Fibroblast of skin of scalp (primary cell): ENCODE measurements at regions not wholly inside any gene's neighbourhood (a gene's known extent, or its start where the extent isn't known, plus 50 kb on each side); places are given as distances from the start of the nearest gene placed in this dataset.

Experiments used
- DNase-seq: peaks from one replicate; pipeline ENCODE4 v3.0.0-alpha.2; 2013

GRCh38 chr6:48476257-48476656, 365.3 kb upstream of the PTCHD4 start:
- peak; percentile 2 for DNase-seq

- DNase-seq: no peak
These were observed 364.3 kb upstream of the PTCHD4 start for GRCh38 chr6:48475275-48475674.

- DNase-seq: no peak
These were observed 363.8 kb upstream of the PTCHD4 start for GRCh38 chr6:48474830-48475229.

GRCh38 chr6:48474136-48474535, 363.1 kb upstream of the PTCHD4 start:
- no peak for DNase-seq

- DNase-seq: no peak
These were observed 361.5 kb upstream of the PTCHD4 start for GRCh38 chr6:48472535-48472934.

GRCh38 chr6:48472091-48472490, 361.1 kb upstream of the PTCHD4 start:
- no peak for DNase-seq

- DNase-seq: no peak
These were observed 360.3 kb upstream of the PTCHD4 start for GRCh38 chr6:48471326-48471725.

- DNase-seq: no peak
These were observed 338.0 kb upstream of the PTCHD4 start for GRCh38 chr6:48449002-48449401.

- DNase-seq: no peak
These were observed 336.3 kb upstream of the PTCHD4 start for GRCh38 chr6:48447251-48447650.

GRCh38 chr6:48429610-48430009, 318.6 kb upstream of the PTCHD4 start:
- DNase-seq: no peak

- no peak for DNase-seq
These were observed 318.0 kb upstream of the PTCHD4 start for GRCh38 chr6:48429021-48429420.

- DNase-seq: peak; percentile 72
These were observed 315.6 kb upstream of the PTCHD4 start for GRCh38 chr6:48426636-48427035.

- DNase-seq: peak; percentile 55
These were observed 312.8 kb upstream of the PTCHD4 start for GRCh38 chr6:48423640-48424365.

- DNase-seq: no peak
These were observed 309.0 kb upstream of the PTCHD4 start for GRCh38 chr6:48419992-48420391.

- no peak for DNase-seq
These were observed 306.9 kb upstream of the PTCHD4 start for GRCh38 chr6:48417927-48418326.

GRCh38 chr6:48412656-48413055, 301.7 kb upstream of the PTCHD4 start:
- no peak for DNase-seq

GRCh38 chr6:48404927-48405326, 293.9 kb upstream of the PTCHD4 start:
- no peak for DNase-seq

GRCh38 chr6:48403587-48403986, 292.6 kb upstream of the PTCHD4 start:
- DNase-seq: no peak

- DNase-seq: no peak
These were observed 290.0 kb upstream of the PTCHD4 start for GRCh38 chr6:48401016-48401415.

GRCh38 chr6:48397887-48398286, 286.9 kb upstream of the PTCHD4 start:
- DNase-seq: no peak

GRCh38 chr6:48389146-48390043, 278.4 kb upstream of the PTCHD4 start:
- no peak for DNase-seq

- DNase-seq: no peak
These were observed 277.0 kb upstream of the PTCHD4 start for GRCh38 chr6:48388044-48388443.

- no peak for DNase-seq
These were observed 267.9 kb upstream of the PTCHD4 start for GRCh38 chr6:48378884-48379407.

- DNase-seq: no peak
These were observed 266.1 kb upstream of the PTCHD4 start for GRCh38 chr6:48377115-48377514.
